GM10266 (cell line): ENCODE measurements at regions not wholly inside any gene's neighbourhood (a gene's known extent, or its start where the extent isn't known, plus 50 kb on each side); places are given as distances from the start of the nearest gene placed in this dataset.

ENCODE experiments used
- DNase-seq: peaks from one replicate; pipeline ENCODE4 v3.0.0; 2012; ENCODE audit errors: extremely low spot score
- CTCF ChIP-seq: IDR thresholded peaks from 2 replicates; pipeline ENCODE4 v1.5.1; 2012; ENCODE audit warnings: mild to moderate bottlenecking, low read depth; ENCODE audit not compliant: control insufficient read depth, insufficient read depth; ENCODE audit errors: missing control alignments

- TF ChIP-seq CTCF, result no peak
- no peak for DNase-seq
These were observed 278.4 kb downstream of the PARN start for GRCh38 chr16:14351647-14352046.

DNA sequence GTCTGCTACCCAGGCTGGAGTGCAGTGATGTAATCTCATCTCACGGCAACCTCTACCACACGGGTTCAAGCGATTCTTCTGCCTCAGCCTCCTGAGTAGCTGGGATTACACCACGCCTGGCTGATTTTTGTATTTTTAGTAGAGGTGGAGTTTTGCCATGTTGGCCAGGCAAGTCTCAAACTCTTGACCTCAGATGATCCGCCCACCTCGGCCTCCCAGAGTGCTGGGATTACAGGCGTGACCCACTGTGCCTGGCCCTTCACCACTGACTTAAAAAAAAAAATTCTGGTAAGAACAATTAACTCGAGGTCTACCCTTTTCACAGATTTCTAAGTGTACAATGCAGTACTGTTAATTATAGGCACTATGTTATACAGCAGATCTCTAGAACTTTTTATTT, 279.4 kb downstream of the PARN start:
- DNase-seq, result no peak
- TF ChIP-seq CTCF, result no peak

DNA sequence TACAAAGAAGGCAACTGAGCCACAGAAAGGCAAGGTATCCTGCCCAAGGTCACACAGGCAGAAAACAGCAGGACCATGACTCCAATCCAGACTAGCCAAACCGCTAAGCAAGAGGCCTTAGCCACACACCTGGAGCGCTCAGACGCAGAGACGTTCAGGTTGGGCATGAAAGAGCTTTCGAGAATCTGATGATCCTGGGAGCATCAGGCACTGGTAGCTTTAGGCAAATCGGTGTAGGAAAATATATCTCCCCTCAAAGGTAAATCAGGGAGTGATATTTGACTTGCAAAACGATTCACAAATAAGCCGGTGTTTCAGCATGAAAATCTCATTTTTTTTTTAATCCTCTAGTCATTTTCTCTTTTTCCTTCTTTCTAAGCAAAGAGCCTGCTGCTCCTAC, 279.0 kb downstream of the MRTFB start:
- TF ChIP-seq CTCF, result no peak
- no peak for DNase-seq

- no peak for DNase-seq
- no peak for TF ChIP-seq CTCF
These were observed 276.6 kb downstream of the MRTFB start for GRCh38 chr16:14347706-14348105.

DNA sequence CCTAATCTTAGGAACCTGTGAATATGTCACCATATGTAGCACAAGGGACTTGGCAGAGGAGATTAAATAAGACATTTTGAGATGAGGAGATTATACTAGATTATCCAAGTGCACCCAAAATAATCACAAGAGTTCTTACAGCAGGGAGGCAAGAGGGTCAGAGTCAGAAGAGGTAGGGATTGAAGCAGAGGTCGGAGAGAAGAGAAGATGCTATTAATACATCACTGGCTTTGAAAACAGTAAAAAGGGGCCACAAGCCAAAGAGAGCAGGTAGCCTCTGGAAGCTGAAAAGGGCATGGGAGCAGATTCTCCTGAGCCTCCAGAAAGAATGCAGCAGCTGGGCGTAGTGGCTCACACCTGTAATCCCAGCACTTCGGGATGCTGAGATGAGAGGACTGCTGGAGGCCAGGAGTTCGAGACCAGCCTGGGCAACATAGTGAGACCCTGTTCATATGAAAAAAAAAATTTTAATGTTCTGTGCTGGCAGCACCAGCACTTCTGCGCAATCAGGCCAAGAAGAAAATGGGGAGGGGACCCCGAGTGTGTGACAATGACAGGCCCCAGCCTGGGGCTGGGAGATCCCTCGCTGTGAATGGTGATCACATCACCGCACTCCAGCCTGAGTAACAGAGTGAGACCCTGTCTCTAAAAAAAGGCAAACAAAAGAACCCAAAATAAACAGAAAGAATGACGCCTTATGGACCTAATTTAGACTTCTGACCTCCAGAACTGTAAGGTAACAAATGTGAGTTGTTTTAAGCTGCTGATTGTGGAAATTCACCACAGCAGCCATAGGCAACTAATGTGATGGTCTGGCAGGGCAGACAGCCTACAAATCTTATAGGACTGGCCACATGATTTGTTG, 275.4 kb downstream of the MRTFB start:
- TF ChIP-seq CTCF, result no peak
- no peak for DNase-seq

GRCh38 chr16:14345512-14346115, 274.5 kb downstream of the MRTFB start:
- TF ChIP-seq CTCF, result no peak
- no peak for DNase-seq

DNA sequence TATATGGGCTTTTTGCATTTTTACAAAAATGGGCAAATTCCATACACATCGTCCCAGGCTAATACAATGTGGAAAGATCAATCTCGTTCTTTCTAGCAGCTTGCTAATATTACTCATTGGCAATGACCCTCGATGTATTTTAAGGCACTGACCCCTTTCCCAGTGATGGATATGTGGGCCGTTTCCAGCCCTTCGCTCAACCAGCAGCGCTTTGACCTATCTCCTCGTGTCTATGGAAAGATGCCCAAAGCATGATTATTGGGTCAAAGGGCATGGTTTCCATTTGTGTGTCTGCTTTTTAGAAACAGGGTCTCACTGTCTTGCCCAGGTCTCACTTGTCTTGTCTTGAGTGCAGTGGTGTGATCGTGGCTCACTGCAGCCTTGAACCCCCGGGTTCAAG, 273.8 kb downstream of the MRTFB start:
- DNase-seq, result no peak
- TF ChIP-seq CTCF, result no peak
